PFSK-1 (cell line): ENCODE measurements at regions not wholly inside any gene's neighbourhood (a gene's known extent, or its start where the extent isn't known, plus 50 kb on each side); places are given as distances from the start of the nearest gene placed in this dataset.

Experiments
- REST ChIP-seq, 2 experiments: IDR thresholded peaks; 2 replicates each; pipeline versions ENCODE4 v1.6.1 to v1.8.0; 2011 to 2012; ENCODE audit warnings: low read depth in 2 of 2, low read length in 2 of 2, control low read depth in 1 of 2, inconsistent platforms in 1 of 2, mild to moderate bottlenecking in 1 of 2, moderate library complexity in 1 of 2; ENCODE audit not compliant: insufficient read depth in 1 of 2
- TAF1 ChIP-seq: IDR thresholded peaks from 2 replicates; pipeline ENCODE4 v1.6.1; 2012; ENCODE audit warnings: low read length, control low read depth, borderline replicate concordance; ENCODE audit not compliant: insufficient read depth

GRCh38 chr4:157973297-157973696, 199.5 kb downstream of the GASK1B start:
- TF ChIP-seq REST (IDR thresholded peaks at IDR 0.05; ENCODE audit: insufficient read depth in 1 of 2, low read depth in 2 of 2, low read length in 2 of 2) (no peak), TAF1 (no peak)
